ENCODE measurements at regions not wholly inside any gene's neighbourhood (a gene's known extent, or its start where the extent isn't known, plus 50 kb on each side); places are given as distances from the start of the nearest gene placed in this dataset.
A peak's percentile ranks its signal among the peaks of the same experiment; 100 is the strongest.

- peak overlapping the region; percentile 43 to 65; a peak in 4 of 5 replicates for H3K4me3 Mint-ChIP-seq
- Histone ChIP-seq H3K79me2 (ENCODE audit: insufficient read depth, low read length) (no peaks in the 10 kb centered on the region), H3K79me1 (ENCODE audit: insufficient read depth, low read depth, low read length, poor library complexity, severe bottlenecking) (no peaks in the 10 kb centered on the region), H2AK5ac (ENCODE audit: insufficient read length, low read length) (no peak overlapping the region), H2BK120ac (ENCODE audit: low read depth, low read length, poor library complexity, severe bottlenecking) (no peak overlapping the region), H3T11ph (ENCODE audit: low read length) (no peak overlapping the region), H3K14ac (ENCODE audit: insufficient read depth, low read length) (no peak overlapping the region), H4K91ac (ENCODE audit: insufficient read length, low read depth, low read length) (no peak overlapping the region), H3K23ac (ENCODE audit: insufficient read length, low read depth, low read length) (no peak overlapping the region), H3K4me2 (ENCODE audit: insufficient read depth, insufficient read length, low read length) (peak overlapping the region; percentile 61), H4K20me1 (ENCODE audit: control insufficient read depth, insufficient read depth, insufficient read length) (no peaks in the 10 kb centered on the region), H4K8ac (replicated peaks; ENCODE audit: insufficient read length, low read depth, low read length) (no peak overlapping the region), H3K27me3 (ENCODE audit: insufficient read depth, low read length) (peaks cover 15% of the 10 kb centered on the region; the same call in 1 of the 2 replicates), H3K23me2 (ENCODE audit: insufficient read length, low read depth, low read length, poor library complexity, severe bottlenecking) (peaks cover 6% of the 10 kb centered on the region), H2BK15ac (ENCODE audit: low read depth, low read length) (no peak overlapping the region), H3K56ac (ENCODE audit: insufficient read length, low read depth, low read length) (no peak overlapping the region), H3K4ac (ENCODE audit: low read depth, low read length) (no peak overlapping the region), H4K5ac (ENCODE audit: insufficient read length, low read depth, low read length) (no peak overlapping the region), H3K27ac (ENCODE audit: insufficient read length, low read depth, low read length) (no peak overlapping the region), H3K9me3 (ENCODE audit: control insufficient read depth, low read depth, low read length) (no peaks in the 10 kb centered on the region), H2BK12ac (ENCODE audit: insufficient read length, low read depth, low read length) (no peak overlapping the region), H2BK5ac (ENCODE audit: insufficient read length, low read length) (no peak overlapping the region), H3K9ac (ENCODE audit: extremely low read depth, insufficient read length, low read length) (no peak overlapping the region), H2AFZ (ENCODE audit: low read length) (no peak overlapping the region), H3K18ac (ENCODE audit: insufficient read length, low read depth, low read length) (no peak overlapping the region), H2BK20ac (ENCODE audit: low read depth, low read length, poor library complexity, severe bottlenecking) (no peak overlapping the region), H3K4me1 (ENCODE audit: insufficient read depth, low read length) (peaks cover 23% of the 10 kb centered on the region)
- no peak for TF ChIP-seq CTCF (conservative IDR thresholded peaks at IDR 0.05)
- H3K9me3 Mint-ChIP-seq: no peaks in the 10 kb centered on the region; a peak in 1 of 5 replicates
- H3K36me3 Mint-ChIP-seq (ENCODE audit: insufficient read depth in 1 of 3, low read depth in 3 of 3): no peaks in the 10 kb centered on the region
- peaks cover 71 to 72% of the 10 kb centered on the region in 2 experiments for H3K4me1 Mint-ChIP-seq
- DNase-seq: peak; percentile 41
- no peak overlapping the region for H3K27ac Mint-ChIP-seq
- no CpG with 5 or more reads among the region's 9 CpGs for WGBS (ENCODE audit: extremely low coverage, insufficient read length, low lambda C conversion rate)
- H3K27me3 Mint-ChIP-seq (ENCODE audit: low read depth): peaks cover 76% of the 10 kb centered on the region
These were observed 211.7 kb downstream of the TEX29 start for GRCh38 chr13:111532111-111532510.
